Parathyroid adenoma (tissue), 2 donors: ENCODE measurements at regions not wholly inside any gene's neighbourhood (a gene's known extent, or its start where the extent isn't known, plus 50 kb on each side); places are given as distances from the start of the nearest gene placed in this dataset.

Source experiments
- H2AFZ ChIP-seq: fragments of 300-600 bp; sonication (generic); one replicate; pipeline ENCODE4 v1.7.0; 2017; ENCODE audit warnings: antibody characterized with exemption, mild to moderate bottlenecking
- H3K27ac ChIP-seq: fragments of 300-600 bp; sonication (generic); one replicate; pipeline ENCODE4 v1.7.0; 2017
- H3K27me3 ChIP-seq: fragments of 300-600 bp; sonication (generic); one replicate; pipeline ENCODE4 v1.7.0; 2017; ENCODE audit warnings: low read length; ENCODE audit not compliant: control insufficient read depth, insufficient read depth
- H3K36me3 ChIP-seq: fragments of 300-600 bp; sonication (generic); one replicate; pipeline ENCODE4 v1.7.0; 2017; ENCODE audit warnings: low read length; ENCODE audit not compliant: control insufficient read depth, insufficient read depth
- H3K4me1 ChIP-seq: fragments of 300-600 bp; sonication (generic); one replicate; pipeline ENCODE4 v1.7.0; 2017; ENCODE audit warnings: control low read depth
- H3K4me2 ChIP-seq: fragments of 300-600 bp; sonication (generic); one replicate; pipeline ENCODE4 v1.7.0; 2017; ENCODE audit warnings: low read length
- H3K4me3 ChIP-seq: fragments of 300-600 bp; sonication (generic); one replicate; pipeline ENCODE4 v1.7.0; 2017; ENCODE audit warnings: low read depth, low read length
- H3K79me2 ChIP-seq: fragments of 300-600 bp; sonication (generic); one replicate; pipeline ENCODE4 v1.7.0; 2017; ENCODE audit warnings: control low read depth
- H3K9ac ChIP-seq: fragments of 300-600 bp; sonication (generic); one replicate; pipeline ENCODE4 v1.7.0; 2017; ENCODE audit warnings: mild to moderate bottlenecking
- H3K9me3 ChIP-seq: fragments of 300-600 bp; sonication (generic); one replicate; pipeline ENCODE4 v1.7.0; 2017; ENCODE audit warnings: low read length; ENCODE audit not compliant: control insufficient read depth
- TF ChIP-seq, protein P1 (sequence below): fragments of 300-600 bp; sonication (generic); IDR thresholded peaks from one replicate; pipeline ENCODE4 v1.7.0; 2017; ENCODE audit warnings: antibody characterized with exemption, mild to moderate bottlenecking
- donor health status: primary hyperparathyroidism.

DNA sequence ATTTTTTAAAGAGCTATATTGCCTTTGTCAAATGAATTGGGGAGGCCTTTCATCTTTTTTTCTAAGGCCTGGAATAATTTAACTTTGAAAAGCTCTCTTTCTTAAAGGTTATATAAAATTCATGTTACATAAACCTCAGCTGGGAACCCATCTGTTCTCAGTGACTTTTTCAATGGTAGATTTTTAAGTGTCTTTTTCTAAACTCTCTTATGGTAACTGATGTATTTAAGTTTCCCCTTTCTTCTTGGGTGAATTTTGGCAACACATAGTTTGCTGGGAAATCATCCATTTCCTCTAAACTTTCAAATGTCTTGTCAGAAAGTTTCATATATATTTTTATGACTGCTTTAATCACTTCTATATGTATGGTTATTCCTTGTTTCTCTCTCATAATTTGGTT is 362.2 kb upstream of the KLF6 start:
- TF ChIP-seq, protein P1, sequence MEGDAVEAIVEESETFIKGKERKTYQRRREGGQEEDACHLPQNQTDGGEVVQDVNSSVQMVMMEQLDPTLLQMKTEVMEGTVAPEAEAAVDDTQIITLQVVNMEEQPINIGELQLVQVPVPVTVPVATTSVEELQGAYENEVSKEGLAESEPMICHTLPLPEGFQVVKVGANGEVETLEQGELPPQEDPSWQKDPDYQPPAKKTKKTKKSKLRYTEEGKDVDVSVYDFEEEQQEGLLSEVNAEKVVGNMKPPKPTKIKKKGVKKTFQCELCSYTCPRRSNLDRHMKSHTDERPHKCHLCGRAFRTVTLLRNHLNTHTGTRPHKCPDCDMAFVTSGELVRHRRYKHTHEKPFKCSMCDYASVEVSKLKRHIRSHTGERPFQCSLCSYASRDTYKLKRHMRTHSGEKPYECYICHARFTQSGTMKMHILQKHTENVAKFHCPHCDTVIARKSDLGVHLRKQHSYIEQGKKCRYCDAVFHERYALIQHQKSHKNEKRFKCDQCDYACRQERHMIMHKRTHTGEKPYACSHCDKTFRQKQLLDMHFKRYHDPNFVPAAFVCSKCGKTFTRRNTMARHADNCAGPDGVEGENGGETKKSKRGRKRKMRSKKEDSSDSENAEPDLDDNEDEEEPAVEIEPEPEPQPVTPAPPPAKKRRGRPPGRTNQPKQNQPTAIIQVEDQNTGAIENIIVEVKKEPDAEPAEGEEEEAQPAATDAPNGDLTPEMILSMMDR = no peak
- Histone ChIP-seq H3K9me3 (no peaks in the 10 kb centered on the region), H3K9ac (no peak overlapping the region), H3K79me2 (no peaks in the 10 kb centered on the region), H3K36me3 (no peaks in the 10 kb centered on the region), H3K4me1 (no peaks in the 10 kb centered on the region), H3K27ac (no peak overlapping the region), H2AFZ (no peak overlapping the region), H3K4me2 (no peak overlapping the region), H3K4me3 (no peak overlapping the region), H3K27me3 (no peaks in the 10 kb centered on the region)

DNA sequence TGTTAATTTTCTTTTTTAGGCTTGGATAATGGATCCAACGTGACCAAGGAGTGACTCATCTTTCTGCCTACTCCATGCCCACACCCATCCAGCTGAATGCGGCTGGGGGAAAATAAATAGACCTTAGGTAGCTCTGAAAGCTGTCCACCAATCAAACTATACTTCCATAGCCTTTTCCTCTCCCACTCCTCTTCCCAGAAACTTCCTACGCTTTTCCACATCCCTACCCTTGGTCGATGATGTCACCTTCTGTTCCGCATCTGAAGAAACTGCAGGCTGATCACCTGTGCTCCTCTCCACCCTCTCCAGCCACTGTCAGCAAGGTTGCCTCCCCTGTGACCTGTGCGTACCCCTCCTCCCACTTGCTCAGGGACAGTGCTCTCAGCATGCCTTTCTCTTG is 359.8 kb upstream of the KLF6 start:
- Histone ChIP-seq H3K36me3 (no peaks in the 10 kb centered on the region), H2AFZ (no peak overlapping the region), H3K4me1 (no peaks in the 10 kb centered on the region), H3K4me2 (no peak overlapping the region), H3K27me3 (no peaks in the 10 kb centered on the region), H3K4me3 (no peak overlapping the region), H3K9me3 (peaks cover 3% of the 10 kb centered on the region), H3K9ac (no peak overlapping the region), H3K27ac (no peak overlapping the region), H3K79me2 (no peaks in the 10 kb centered on the region)
- TF ChIP-seq, protein P1 = no peak

DNA sequence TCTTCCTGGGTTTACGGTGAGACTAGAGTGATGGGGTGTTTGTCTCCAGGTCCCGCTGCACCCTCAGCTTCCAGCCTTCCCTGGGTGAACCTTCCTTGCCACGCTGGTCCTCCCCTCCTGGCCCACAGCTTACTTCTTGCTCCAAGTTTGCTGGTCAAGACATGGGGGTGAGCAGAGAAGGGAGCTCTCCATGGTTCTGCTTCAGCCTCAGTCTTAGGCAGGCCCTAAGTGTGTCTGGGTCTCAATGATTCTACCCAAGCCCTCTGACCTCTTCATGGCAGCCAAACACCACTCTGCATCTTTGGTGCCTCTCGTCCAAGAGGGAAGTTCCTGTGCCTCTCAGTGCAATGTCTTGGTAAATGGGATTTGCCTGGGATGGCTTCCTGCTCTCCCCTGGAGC is 356.5 kb upstream of the KLF6 start:
- Histone ChIP-seq H3K27me3 (no peaks in the 10 kb centered on the region), H3K79me2 (no peaks in the 10 kb centered on the region), H3K4me3 (no peak overlapping the region), H3K4me2 (no peak overlapping the region), H3K9me3 (peaks cover 3% of the 10 kb centered on the region), H3K4me1 (no peaks in the 10 kb centered on the region), H2AFZ (no peak overlapping the region), H3K27ac (no peak overlapping the region), H3K9ac (no peak overlapping the region), H3K36me3 (no peaks in the 10 kb centered on the region)
- TF ChIP-seq, protein P1 = no peak

DNA sequence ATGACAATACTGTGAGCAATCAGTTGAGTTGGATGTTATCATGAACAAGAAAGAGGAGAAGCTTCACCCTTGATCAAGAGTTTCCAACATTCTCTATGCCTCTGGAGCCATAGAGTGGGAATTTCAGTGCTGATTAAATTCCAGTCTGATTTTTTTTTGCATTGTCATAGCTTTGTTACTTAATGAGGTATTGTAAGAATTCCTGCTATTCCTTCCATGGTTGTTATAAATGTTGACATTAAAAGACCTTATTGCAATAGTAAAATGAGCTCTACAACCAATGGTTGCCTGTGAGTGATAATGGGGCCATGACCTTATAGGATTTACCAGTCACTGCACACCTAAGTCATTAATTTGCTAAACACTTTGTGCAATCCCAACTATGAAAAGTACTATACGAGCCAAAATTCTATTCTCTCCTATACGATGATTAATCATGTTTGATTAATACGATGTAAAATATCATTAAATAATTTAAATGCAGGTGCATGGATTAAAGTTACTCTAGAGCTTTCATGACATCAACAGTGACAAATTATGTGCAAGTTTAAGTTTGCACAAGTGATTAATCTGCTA is 353.2 kb upstream of the KLF6 start:
- TF ChIP-seq, protein P1 = no peak

DNA sequence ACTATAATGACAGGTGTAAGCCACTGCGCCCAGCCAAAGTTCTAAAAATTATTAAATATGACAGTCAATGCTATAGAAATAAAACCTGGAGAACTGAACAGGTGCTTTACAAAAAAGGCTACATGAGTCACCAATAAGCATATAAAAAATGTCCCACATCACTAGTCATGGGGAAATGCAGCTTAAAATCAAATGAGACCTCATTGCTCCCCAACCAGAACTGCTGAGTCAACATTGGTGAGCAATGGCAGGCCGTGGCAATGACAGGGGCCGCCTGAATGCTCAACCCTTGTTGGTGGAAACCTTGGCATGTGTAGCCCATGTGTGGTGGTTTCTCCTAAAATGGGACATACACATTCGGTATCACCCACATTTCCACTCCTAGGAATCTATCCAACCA is 352.3 kb upstream of the KLF6 start:
- H3K27ac ChIP-seq = no peak overlapping the region
- peaks cover 3% of the 10 kb centered on the region for H3K9me3 ChIP-seq
- no peak overlapping the region for H3K9ac ChIP-seq
- no peaks in the 10 kb centered on the region for H3K79me2 ChIP-seq
- no peaks in the 10 kb centered on the region for H3K27me3 ChIP-seq
- TF ChIP-seq, protein P1 = no peak
- no peak overlapping the region for H2AFZ ChIP-seq
- no peak overlapping the region for H3K4me2 ChIP-seq
- no peaks in the 10 kb centered on the region for H3K4me1 ChIP-seq
- H3K4me3 ChIP-seq = no peak overlapping the region
- H3K36me3 ChIP-seq = no peaks in the 10 kb centered on the region

More for the DNA sequence above, 353.2 kb upstream of the KLF6 start:
- H3K4me2 ChIP-seq = no peak overlapping the region
- H2AFZ ChIP-seq = no peak overlapping the region
- no peak overlapping the region for H3K4me3 ChIP-seq
- H3K79me2 ChIP-seq = no peaks in the 10 kb centered on the region
- no peak overlapping the region for H3K9ac ChIP-seq
- no peaks in the 10 kb centered on the region for H3K36me3 ChIP-seq
- H3K4me1 ChIP-seq = no peaks in the 10 kb centered on the region
- H3K27me3 ChIP-seq = no peaks in the 10 kb centered on the region
- H3K27ac ChIP-seq = no peak overlapping the region
- peaks cover 3% of the 10 kb centered on the region for H3K9me3 ChIP-seq
